ENCODE measurements at regions not wholly inside any gene's neighbourhood (a gene's known extent, or its start where the extent isn't known, plus 50 kb on each side); places are given as distances from the start of the nearest gene placed in this dataset.

DNA sequence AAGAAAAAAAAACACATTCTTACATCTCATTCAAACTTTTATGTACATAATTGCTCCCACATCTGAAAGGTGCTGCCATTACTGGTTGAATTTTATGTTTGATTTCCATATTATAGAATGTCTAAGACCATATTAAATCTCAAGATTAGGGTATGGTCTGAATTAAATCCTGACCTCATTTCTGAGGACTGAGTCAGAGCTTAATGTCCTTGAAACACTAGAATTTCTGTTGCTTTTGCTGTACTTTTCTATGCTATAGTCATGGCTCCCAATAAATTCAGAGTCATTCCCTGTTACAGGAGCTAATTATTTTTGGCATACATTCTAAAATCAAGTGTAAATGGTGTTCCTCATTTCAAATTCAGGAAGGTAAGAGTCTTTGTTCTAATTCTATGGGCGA lies 285.3 kb upstream of the MANEA start:
- TF ChIP-seq CTCF (conservative IDR thresholded peaks at IDR 0.05 in 1 of 2, IDR thresholded peaks at IDR 0.05 in 1 of 2; ENCODE audit: low read depth in 1 of 2, low read length in 2 of 2) (no peak), EZH2 (IDR thresholded peaks at IDR 0.05; ENCODE audit: low read length, missing control alignments) (no peak)
